ENCODE measurements at regions not wholly inside any gene's neighbourhood (a gene's known extent, or its start where the extent isn't known, plus 50 kb on each side); places are given as distances from the start of the nearest gene placed in this dataset.

DNA sequence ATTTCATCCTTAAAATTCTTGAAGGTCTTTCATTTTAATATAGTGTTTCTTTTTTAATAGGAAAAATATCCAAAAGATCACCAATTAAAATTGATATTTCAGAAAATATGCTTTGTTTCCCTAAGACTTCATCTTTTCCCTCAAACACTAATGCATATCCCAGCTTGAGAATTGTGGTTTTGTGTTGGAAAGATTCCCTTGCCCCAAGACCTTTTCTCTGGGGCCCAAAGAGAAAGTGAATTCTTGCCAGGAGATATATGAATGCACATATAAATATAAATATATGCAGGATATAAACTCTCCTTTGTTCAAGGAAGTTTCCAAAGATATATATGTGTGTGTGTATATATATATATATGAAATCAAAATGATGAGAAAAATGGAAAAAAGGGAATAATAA, 241.2 kb downstream of the FAM76B start:
- no peaks in the 10 kb centered on the region for H3K27me3 Mint-ChIP-seq
- Histone ChIP-seq H3K9me3 (ENCODE audit: control insufficient read depth in 1 of 2, insufficient read depth in 1 of 2, low read length in 2 of 2) (no peaks in the 10 kb centered on the region), H3K27ac (ENCODE audit: low read depth in 1 of 2, low read length in 2 of 2) (no peak overlapping the region), H3K27me3 (ENCODE audit: control insufficient read depth in 1 of 2, insufficient read depth in 2 of 2, low read length in 2 of 2) (no peaks in the 10 kb centered on the region), H3K36me3 (ENCODE audit: insufficient read depth, low read length) (no peaks in the 10 kb centered on the region), H3K4me3 (ENCODE audit: low read length) (no peak overlapping the region), H3K4me1 (ENCODE audit: insufficient read depth, low read length) (peaks cover 7% of the 10 kb centered on the region)
- CTCF ChIA-PET: no interaction called here
- ATAC-seq (ENCODE audit: poor library complexity): no peak
- H3K4me3 Mint-ChIP-seq: no peak overlapping the region
- TF ChIP-seq, protein P1, sequence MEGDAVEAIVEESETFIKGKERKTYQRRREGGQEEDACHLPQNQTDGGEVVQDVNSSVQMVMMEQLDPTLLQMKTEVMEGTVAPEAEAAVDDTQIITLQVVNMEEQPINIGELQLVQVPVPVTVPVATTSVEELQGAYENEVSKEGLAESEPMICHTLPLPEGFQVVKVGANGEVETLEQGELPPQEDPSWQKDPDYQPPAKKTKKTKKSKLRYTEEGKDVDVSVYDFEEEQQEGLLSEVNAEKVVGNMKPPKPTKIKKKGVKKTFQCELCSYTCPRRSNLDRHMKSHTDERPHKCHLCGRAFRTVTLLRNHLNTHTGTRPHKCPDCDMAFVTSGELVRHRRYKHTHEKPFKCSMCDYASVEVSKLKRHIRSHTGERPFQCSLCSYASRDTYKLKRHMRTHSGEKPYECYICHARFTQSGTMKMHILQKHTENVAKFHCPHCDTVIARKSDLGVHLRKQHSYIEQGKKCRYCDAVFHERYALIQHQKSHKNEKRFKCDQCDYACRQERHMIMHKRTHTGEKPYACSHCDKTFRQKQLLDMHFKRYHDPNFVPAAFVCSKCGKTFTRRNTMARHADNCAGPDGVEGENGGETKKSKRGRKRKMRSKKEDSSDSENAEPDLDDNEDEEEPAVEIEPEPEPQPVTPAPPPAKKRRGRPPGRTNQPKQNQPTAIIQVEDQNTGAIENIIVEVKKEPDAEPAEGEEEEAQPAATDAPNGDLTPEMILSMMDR (IDR thresholded peaks at IDR 0.05): no peak
- H3K36me3 Mint-ChIP-seq (ENCODE audit: low read depth): no peaks in the 10 kb centered on the region
- POLR2A ChIA-PET: interaction anchor here (0.7 to 1.6 kb wide), 4 partner anchors 9 to 718 kb away, joined by 3 to 4 read pairs (median 3); no protein-coding TSS in a partner anchor
- DNase-seq: no peak
- peaks cover 34% of the 10 kb centered on the region for H3K4me1 Mint-ChIP-seq (ENCODE audit: low read depth)
- H3K9me3 Mint-ChIP-seq: no peaks in the 10 kb centered on the region
- intact Hi-C loops (cut with DNase I, micrococcal nuclease): no loop called here
- peak overlapping the region; percentile 21 for H3K27ac Mint-ChIP-seq

DNA sequence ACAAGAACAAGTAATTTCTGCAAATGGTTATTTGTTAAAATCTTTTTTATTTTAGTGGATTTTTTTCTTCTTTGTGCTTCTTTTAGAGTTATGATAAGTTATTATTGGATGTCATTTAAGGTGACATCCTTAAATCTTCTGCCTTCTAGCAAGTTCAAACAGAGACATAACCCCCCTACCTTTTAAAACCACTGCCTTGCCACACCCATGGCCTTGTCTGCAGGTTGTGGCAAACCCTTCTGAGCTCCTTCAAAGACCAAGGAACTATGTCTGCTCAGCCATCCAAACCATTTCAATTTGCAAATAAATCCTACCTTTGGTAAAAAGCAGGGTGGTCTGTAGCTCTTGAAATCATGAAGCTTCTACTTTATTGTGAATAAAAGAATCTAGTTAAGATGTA, 241.6 kb downstream of the FAM76B start:
- Histone ChIP-seq H3K27ac (ENCODE audit: low read depth in 1 of 2, low read length in 2 of 2) (no peak overlapping the region), H3K4me1 (ENCODE audit: insufficient read depth, low read length) (peaks cover 7% of the 10 kb centered on the region), H3K36me3 (ENCODE audit: insufficient read depth, low read length) (no peaks in the 10 kb centered on the region), H3K27me3 (ENCODE audit: control insufficient read depth in 1 of 2, insufficient read depth in 2 of 2, low read length in 2 of 2) (no peaks in the 10 kb centered on the region), H3K9me3 (ENCODE audit: control insufficient read depth in 1 of 2, insufficient read depth in 1 of 2, low read length in 2 of 2) (no peaks in the 10 kb centered on the region), H3K4me3 (ENCODE audit: low read length) (no peak overlapping the region)
- intact Hi-C loops (cut with DNase I, micrococcal nuclease): no loop called here
- peak in 8 of 14 experiments; percentile 4 to 33 (median 10) for DNase-seq
- H3K4me1 Mint-ChIP-seq (ENCODE audit: low read depth): peaks cover 34% of the 10 kb centered on the region
- no peaks in the 10 kb centered on the region for H3K36me3 Mint-ChIP-seq (ENCODE audit: low read depth)
- H3K9me3 Mint-ChIP-seq: no peaks in the 10 kb centered on the region
- peak; percentile 75 for ATAC-seq (ENCODE audit: poor library complexity)
- ChIA-PET CTCF (no interaction called here), POLR2A (interaction anchor here (0.7 to 1.6 kb wide), 4 partner anchors 9 to 717 kb away, joined by 3 to 4 read pairs (median 3); no protein-coding TSS in a partner anchor)
- H3K27me3 Mint-ChIP-seq: no peaks in the 10 kb centered on the region
- H3K27ac Mint-ChIP-seq: peak overlapping the region; percentile 21
- TF ChIP-seq, protein P1 (IDR thresholded peaks at IDR 0.05): no peak
- H3K4me3 Mint-ChIP-seq: no peak overlapping the region

DNA sequence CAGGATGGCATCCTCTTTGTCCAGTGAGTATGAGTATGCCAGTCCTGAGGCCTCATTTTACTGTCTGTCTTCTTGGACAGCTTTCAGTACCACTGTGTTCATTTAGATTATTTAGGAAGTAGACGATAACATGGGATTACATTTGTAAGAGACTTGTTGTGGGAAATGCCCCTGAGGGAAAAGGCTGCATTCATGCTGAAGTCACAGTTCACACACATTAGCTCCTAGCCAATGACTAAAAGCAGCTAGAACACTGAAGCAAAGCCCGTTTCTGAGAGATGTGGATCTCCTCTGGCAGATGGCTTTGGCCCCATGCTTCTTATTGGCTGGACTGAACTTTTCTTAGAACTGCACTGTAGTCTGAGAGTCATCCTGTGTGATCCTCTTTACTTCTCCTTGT, 242.4 kb downstream of the FAM76B start:
- Histone ChIP-seq H3K9me3 (ENCODE audit: control insufficient read depth in 1 of 2, insufficient read depth in 1 of 2, low read length in 2 of 2) (no peaks in the 10 kb centered on the region), H3K36me3 (ENCODE audit: insufficient read depth, low read length) (no peaks in the 10 kb centered on the region), H3K27ac (ENCODE audit: low read depth in 1 of 2, low read length in 2 of 2) (no peak overlapping the region), H3K4me1 (ENCODE audit: insufficient read depth, low read length) (peaks cover 7% of the 10 kb centered on the region), H3K4me3 (ENCODE audit: low read length) (no peak overlapping the region), H3K27me3 (ENCODE audit: control insufficient read depth in 1 of 2, insufficient read depth in 2 of 2, low read length in 2 of 2) (no peaks in the 10 kb centered on the region)
- ChIA-PET CTCF (no interaction called here), POLR2A (interaction anchor here (1.5 to 1.6 kb wide), 2 partner anchors 10 to 315 kb away, joined by 4 to 5 read pairs; partner anchors contain the start of gene SESN3)
- DNase-seq (no peak), ATAC-seq (ENCODE audit: poor library complexity) (no peak)
- no peaks in the 10 kb centered on the region for H3K27me3 Mint-ChIP-seq
- H3K4me1 Mint-ChIP-seq (ENCODE audit: low read depth): peaks cover 34% of the 10 kb centered on the region
- H3K4me3 Mint-ChIP-seq: no peak overlapping the region
- TF ChIP-seq, protein P1 (IDR thresholded peaks at IDR 0.05): no peak
- intact Hi-C loops (cut with DNase I, micrococcal nuclease): no loop called here
- H3K27ac Mint-ChIP-seq: peak overlapping the region; percentile 21
- H3K36me3 Mint-ChIP-seq (ENCODE audit: low read depth): no peaks in the 10 kb centered on the region
- no peaks in the 10 kb centered on the region for H3K9me3 Mint-ChIP-seq
